Stimulated activated CD4-positive, alpha-beta T cell treated with anti-CD3 and anti-CD28 coated beads, Interleukin-15, amount 100 ng/mL, for 24 hours (primary cell): ENCODE measurements at regions not wholly inside any gene's neighbourhood (a gene's known extent, or its start where the extent isn't known, plus 50 kb on each side); places are given as distances from the start of the nearest gene placed in this dataset.
"Not testable (repeated sequence)": the region's sequence is repeated elsewhere in the genome, so short reads cannot be mapped to it uniquely, and the experiment has no call there.

Source experiments
- DNase-seq: peaks from one replicate; pipeline ENCODE4 v3.0.0-alpha.2; 2020

DNA sequence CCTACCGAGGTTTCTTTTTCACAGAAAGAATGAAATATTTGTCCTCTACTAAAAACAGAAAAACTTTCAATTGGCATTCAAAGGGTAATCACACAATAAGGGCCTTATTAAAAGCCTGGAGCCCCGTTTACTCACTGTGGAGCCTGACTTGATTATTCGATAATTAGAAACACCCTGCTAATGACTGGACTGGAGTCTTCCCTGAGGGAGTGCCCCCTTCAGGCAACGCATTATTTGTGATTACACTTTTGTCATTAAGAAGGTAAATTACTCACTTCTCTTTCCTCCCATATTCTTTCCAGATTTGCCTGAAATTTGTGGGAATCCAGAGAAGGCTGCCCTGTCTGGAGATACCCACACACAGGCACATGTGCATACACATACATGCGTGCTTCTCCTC is 444.2 kb upstream of the NPVF start:
- DNase-seq = no peak

DNA sequence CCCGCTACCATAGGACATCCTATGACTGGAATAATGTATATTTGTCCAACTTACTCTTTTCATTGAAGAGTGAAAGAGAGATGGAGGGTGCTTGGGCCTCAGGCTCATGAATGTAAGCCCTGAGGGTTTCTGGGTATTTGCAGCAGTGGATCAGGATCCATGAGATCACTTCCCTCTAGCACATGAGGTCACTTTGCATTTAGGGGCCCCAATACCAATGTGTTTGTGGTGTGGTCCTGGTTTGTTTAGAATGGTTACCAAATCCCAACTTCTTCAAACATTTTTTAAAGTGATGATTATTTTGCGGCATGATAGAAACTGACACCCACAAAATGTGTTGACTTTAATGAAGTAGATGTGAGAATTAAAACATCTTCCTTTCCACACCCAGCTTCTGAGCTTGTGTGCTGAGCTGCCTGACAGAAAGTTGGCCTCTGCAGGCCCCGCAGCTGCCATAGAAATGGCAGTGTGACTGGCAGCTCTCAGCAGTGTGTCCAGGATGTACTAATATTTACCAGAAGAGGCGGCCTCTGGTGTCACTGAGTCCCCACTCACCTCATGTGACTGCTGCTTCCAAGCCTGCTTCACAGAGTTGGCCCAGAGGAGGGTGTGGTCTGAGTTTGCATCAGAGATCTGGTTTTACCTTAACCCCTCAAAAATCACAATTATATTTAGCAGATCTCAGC is 447.6 kb upstream of the NPVF start:
- no peak for DNase-seq

DNA sequence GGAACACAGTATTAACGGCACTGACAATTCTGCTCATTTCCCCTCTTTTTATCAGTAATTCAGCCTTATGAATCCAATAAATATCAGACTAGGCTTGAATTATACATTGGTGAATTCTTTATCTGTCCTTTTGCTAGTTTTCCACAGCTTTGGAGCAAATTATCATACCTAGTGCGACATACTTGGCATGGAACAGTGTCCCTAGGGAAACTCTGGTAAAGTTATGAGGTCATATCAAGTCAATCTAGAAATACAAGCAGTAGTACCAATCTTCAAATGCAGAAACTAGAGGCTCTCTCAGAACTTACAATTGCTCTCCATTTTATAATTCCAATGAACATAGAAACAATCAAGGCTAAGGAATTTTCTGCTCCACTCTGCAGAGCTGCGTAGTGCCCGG is 449.3 kb upstream of the NPVF start:
- no peak for DNase-seq

DNA sequence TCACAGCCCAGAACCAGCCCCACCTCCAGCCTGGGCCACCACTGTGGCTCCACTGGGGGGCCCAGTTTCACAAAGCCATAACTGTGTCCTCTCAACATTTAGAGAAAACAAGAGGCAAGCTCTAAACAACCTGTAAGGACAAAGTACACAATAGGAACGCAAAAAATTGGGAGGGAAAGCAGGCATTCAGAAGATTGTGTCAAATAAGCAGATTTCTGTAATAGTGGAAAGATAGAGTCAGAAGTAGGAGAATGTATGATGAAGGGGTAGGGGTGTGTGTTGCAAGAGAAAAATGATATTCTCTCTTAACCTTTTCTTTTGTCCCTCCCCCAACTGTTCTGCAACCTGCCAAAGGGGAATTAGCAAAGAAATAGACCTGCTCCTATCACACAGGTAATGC is 449.9 kb upstream of the NPVF start:
- no peak for DNase-seq

DNA sequence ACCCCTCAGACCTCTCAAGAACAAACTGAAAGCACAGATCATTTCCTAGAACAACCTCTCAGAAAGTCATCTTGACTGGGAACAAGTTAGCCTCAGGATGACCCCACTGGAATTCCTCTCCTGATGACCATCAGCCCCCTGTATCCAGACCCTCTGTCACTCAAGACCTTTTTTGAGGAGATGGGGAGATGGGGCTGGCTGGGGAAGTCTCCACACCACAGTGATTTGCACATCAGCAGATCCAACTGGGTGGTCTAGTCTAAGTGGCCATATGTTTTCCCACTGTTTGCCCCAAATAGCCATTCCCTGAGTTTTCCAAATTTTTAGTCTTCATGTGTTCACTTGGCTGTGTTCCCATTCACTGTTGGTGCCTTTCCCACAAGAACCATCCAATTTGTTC is 452.4 kb upstream of the NPVF start:
- DNase-seq = no peak

DNA sequence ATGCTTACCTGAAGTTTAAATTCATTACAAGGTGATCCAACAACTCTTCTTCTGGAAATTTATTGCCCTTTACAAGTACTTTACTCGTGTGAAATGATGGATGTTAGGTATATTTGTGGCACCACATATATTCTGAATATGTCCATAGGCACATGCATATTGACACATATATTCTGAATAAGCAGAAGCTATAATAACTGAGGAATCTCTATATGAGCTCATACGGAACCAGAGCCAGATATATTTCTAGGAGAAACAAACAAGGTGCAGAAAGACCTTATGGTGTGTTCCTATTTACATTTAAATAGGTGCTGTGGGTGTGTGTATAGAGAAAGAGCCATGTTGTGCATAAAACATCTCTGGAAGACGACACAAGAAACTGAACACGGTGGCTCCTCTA is 456.1 kb upstream of the NPVF start:
- DNase-seq = no peak

DNA sequence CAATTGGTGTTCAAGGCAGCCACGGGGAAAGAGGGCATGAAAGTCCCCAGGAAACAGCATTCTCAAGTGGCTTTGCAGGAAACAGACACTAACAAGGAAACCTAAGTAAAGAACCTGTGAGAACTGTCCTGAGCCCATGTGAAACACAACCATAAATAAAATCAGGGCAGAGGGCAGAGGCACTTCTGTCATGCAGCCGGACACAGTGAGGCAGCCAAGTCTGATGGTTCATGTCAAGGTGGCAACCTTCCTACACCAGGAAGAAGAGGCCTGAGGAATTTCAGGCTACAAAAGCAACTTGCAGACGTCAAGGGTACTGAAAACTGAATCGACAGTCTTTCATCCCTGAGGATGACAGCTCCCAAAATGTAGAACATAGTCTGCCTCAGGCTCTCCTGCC is 458.2 kb upstream of the NPVF start:
- DNase-seq = no peak

DNA sequence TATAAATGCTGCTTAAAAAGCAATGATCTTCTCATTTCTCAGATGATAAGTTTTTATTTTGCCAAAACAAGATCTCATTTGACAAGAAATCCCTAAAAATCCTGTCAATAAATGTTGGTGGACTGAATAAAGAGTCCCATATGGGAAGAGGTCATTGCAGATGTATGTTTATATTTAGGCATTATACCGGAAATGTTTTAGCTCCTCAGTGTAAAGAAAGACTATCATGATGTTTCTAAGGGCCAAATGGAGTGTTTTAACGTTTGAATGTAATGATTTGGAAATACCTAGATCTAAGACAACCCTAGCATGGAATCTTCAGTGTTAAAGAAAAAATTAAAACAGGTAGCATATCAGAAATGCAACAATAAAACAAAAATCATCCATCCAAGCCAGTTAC is 457.8 kb upstream of the NFE2L3 start:
- no peak for DNase-seq

DNA sequence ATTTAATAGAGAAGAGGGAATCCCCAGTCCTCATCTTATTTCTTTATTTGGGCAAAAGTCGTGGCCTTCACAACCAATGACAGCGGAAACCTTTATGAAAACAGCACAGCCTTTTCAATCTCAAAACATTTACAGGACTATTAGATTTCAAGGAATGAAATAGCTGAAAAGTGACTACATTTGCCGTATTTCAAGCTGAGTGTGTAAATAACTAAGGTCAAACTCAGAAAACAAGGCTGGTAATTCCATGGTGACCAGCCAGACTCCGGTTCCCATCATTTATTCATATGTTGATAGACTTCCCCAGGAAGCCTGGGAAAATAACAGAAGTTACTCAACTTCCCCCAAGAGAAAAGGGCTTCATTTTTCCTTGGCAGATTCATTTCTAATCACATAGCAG is 457.3 kb upstream of the NFE2L3 start:
- no peak for DNase-seq

DNA sequence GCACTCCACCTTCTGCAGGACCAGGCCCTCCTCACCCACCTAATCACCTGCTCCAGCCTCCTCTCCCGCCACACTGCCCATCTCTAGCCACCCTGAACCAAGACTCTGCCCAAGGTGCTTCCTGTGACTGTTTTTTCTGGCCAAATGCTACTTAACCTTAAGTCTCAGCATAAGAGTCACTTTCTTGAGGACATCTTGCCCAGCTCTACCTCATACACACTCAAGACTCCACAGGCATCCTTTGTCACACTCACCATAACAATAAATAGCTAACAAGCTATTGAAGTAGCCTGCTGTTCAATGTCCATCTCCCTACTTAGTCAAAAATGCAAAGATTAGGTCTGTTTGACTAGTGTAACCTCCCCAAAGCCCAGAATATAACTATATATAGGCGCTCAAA is 455.4 kb upstream of the NFE2L3 start:
- no peak for DNase-seq

DNA sequence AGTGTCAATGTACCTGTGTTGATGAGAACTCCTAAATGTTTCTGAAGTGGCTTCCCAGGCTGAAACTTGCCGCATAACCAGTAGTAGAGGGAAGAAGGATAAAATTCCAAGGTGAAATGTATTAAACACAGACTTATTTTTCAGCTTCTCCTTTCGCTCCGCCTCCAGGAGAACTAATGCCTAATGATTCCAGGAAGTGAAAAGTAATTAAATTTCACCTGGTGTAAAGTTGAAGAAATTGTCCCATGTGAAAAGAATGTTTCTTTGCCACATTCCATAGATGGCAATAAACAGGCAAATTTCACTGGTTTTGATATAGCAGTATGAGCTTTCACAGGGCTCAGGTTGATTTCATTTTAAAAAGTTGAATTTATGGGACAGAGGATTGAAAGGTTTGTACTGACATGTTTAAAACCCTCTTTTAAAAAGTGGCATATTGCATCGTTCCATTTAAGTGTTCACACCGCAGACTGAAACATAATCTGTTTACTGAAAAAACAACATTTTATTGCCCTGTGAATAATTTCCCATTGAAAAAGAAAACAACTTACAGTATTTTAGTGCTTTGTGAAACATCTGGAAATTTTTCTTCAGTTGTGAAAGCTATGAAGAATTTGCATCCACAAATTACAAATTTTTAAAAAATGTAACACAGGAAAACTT is 453.4 kb upstream of the NFE2L3 start:
- no peak for DNase-seq

DNA sequence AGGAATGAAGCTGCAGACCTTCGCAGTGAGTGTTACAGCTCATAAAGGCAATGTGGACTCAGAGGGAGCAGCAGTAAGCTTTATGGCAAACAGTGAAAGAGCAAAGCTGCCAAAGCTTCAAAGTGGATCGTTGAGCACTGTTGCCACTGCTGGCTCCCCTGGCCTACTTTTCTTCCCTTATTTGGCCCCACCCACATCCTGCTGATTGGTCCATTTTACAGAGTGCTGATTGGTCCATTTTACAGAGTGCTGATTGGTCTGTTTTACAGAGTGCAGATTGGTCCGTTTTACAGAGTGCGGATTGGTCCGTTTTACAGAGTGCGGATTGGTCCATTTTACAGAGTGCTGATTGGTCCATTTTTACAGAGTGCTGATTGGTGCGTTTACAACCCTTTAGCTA is 451.9 kb upstream of the NFE2L3 start:
- DNase-seq = not testable (repeated sequence)

DNA sequence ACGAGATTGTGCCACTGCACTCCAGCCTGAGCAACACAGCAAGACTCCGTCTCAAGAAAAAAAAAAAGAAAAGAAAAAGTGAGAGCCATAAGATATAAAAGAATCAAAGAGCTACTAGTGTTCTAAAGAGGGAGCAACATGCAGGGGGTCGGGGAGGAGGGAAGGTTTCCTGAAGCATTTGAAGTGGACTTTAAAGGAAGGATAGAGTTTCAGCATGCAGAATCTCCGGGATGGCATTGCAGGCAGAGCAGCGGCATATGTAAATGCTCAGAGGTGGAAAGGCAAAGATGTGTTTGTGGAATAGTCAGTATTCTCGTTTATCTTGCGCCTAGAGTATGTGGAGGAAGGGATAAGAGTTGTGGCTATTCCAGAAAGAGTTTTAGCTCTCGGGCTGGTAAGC is 447.6 kb upstream of the NFE2L3 start:
- DNase-seq = no peak

DNA sequence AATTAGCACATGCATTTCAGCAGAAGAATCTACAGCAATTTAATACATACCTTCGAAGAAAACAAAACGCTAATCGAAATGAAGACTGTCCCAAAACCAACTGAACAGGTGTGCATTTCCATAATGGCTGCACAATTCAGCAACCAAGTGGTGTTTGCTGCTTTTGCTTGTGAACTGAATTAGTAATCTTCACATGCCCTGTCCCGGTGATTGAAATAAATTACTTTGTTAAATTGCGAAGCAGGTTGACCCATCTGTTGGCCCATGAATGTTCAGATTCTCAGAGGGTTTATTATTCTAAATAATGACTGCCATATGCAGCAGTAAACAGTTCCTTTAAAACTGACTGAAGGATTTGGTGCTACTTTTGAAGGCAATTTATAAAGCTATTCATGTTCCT is 445.2 kb upstream of the NFE2L3 start:
- DNase-seq = no peak

DNA sequence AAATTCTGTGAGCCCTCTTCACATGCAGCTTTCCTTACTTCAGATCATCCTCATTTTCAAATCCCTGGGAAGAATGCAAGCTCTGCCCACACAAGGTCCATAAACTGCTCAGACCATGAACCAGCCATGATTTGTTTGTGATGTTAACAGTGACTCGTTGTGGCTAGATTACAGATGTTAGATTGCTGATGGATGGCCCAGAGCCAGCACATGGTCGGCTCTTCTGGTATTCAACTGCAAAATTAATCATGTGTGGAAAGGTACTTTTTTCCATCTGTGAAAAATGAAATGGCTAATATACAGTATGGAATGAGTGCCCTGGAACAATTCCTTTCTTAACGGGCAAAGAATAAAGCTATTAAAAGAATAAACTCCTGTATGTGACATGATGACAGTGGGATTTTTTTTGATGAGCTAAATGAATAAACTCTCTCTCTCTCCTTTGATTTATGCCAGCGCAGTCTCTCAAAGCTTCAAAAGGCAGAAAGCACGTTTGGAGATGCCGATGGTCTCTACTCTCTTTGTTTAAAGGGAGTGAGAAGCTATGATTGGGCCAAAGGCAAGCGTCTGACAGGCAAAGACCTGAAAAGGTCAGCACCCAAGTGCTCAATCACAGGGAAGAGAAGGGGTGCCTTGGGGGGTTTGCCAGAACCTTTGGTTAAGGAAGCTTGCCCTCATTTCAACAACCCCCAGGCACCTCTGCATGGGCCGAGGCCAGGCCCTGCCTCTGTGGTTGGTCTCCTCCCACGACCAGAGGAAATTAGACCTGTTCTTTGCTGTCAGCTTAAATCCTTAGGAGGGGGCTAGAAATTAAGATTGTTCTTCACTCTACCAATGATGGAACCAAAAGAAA is 444.0 kb upstream of the NFE2L3 start:
- no peak for DNase-seq

DNA sequence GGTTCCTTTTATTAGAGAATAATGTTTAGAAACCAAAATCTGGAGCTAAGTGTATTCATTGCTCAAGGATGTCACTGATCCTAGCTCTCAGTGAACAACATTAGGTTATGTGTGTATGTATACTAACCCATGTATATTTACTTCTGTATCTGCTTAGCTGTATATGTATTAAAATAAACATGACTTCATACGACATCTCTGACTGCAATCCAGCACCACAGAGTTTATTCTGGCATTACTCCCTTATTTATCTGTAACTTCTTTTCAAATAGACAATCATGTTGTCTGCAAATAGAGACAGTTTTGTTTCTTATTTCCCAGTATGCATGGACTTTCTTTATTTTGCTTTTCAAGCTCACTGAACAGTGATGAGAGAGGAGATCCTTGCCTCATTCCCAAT is 441.0 kb upstream of the NFE2L3 start:
- DNase-seq = no peak

DNA sequence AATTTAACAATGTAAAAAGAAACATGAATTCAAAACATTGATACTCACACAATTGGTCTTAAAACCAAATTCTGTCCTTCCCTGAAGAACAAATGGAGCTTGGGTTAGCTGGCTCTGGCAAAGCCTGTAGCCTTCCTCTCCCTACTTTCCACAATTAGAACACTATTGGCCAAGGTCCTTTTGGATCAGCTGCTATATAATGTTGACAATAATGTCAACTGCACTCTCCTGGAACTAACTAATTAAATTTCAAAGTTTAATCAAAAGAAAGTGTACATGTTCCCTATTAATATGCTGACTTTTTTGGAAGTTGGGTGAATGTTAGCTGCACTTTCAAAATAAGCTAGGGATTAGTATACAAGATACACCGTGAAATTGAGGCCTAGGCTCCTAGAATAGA is 440.1 kb upstream of the NFE2L3 start:
- no peak for DNase-seq

DNA sequence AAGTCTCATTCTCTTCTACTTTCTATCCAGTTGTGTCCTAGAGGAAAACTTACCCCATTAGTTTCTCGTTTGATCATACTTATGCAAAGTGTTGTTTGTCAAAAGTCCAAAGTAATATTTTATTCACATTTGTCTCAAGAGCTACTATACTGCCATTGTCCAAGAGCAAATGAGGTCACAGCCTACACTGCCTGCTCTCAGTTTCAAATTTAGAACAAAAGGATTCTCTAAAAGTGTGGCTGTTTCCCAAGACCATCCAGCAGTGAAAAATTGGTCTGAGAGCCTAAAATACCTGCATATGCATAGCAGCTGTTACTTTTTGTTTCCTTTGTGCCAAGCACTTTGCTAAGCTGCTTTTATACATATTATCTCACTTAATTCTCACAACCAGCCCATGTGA is 439.5 kb upstream of the NFE2L3 start:
- no peak for DNase-seq

DNA sequence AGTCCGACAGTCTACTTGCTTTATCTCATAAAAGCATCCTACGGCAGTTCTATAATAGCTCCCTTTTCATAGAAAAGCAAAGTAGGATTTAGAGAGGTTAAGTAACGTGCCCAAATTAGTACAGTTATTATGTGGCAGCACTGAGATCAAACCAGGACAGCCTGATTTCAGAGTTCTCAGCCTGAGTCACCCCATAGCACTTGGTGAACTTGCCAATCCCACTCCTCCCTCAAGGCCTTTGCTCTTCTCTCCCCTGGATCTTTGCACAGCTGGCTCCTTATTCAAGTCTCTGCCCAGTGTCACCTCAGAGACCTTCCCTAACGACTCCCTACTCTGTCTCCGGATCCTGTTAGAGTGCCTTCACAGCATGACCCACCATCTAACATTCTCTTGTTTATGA is 438.0 kb upstream of the NFE2L3 start:
- no peak for DNase-seq

DNA sequence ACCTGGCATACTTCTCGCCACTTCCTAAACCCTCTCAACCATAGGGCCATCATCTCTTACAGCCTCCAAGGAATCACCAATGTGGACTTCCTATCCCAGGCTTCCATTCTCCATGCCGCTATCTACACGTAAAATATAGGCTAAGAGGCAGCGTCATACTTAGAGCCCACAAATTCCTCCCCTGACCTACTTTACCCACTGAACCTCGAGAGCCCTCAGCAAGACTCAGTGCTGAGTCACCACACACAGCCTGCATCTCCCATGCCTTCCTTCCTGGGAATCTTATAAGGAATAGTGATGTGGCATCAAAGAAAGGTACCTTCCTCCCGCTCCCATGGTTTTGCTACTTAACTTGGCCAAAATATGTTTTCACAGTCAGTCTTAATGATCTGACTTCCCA is 435.6 kb upstream of the NFE2L3 start:
- no peak for DNase-seq

DNA sequence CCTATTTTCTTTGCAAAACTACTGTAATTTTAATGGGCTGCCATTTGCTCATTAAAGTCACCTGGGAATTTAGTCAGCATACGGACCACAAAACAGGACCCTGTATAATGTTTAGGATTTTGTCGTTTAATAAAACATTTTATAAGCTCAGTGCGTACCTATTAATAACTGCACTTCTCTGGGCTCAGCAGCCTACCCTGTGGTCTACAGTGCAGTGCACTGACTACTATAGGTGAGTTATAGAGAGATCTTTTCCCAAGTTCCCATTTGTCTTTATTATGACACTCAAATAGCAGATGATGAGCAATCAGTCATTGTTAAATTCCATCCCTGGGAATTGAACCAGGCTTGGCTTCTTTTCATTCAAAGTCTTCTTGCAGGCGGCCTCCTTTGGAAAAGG is 433.4 kb upstream of the NFE2L3 start:
- DNase-seq = no peak

DNA sequence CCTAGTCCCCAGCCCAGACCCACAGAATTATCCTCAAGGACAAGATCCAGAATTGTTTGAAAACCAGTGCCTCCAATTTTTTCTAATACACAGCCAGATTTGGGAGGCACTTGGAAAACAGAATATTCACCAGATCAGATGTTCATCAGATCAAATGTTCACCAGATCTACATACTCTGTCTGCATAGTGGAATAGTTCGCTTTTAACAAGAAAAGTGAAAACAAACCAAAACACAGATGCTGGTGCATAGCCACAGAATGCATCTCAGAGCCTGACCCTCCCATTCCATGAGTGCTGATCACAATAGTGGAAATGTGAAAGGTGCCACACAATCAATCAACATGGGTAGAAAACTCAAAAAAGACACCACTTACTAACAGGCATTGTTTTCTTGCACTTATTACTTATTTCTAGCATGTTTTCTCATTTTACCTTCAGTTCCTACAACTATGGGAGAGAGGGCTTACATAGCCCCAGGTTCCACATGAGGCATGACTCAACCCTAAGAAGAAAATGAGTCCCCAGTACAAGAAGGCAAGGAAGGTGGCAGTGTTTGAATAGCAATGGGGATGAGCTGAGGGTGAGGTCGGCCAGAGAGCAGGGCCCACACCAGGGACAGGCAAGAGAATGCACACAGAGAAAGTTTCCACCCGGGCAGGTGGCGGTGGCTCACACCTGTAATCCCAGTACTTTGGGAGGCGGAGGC is 432.7 kb upstream of the NFE2L3 start:
- DNase-seq = no peak

DNA sequence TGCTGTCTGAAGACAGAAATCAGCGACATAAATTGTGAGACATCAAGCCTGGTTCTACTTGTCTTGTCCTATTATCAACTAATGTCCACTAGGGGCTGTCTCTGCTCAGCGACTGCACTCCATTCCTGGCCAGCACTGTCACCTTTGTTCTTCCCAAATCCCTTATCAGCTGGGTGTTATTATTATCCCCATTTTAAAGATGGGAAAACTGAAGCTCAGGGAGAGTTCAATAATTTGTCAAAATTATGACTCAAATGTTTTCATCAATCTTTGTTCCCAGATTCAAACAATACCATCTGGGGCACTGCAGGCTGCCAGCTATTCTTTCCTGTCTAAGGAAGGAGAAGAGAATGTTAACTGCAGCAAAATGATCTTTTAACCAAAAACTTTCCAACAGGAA is 431.6 kb upstream of the NFE2L3 start:
- DNase-seq = no peak

DNA sequence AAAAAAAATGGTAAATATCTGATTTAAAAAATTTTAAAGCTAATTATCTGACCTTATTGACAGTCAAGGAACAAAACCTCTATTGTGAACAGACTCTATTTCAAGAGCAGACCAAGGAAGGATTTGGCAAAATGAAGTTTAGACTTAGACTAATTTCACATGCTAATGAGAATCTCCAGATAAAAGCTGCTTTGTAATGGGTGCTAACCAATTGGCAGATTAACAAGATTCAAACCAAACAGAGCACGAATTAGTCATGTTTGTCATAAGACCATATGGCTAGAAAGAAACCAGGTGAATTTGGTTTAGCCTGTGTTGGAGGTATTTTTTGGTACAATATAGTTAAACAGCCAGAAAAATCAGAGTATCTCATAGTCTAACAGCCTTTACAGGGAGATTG is 429.1 kb upstream of the NFE2L3 start:
- no peak for DNase-seq
